ENCODE measurements at regions not wholly inside any gene's neighbourhood (a gene's known extent, or its start where the extent isn't known, plus 50 kb on each side); places are given as distances from the start of the nearest gene placed in this dataset.

- WGBS, 2 experiments = no CpG with 5 or more reads among the region's 1 CpG
- Histone ChIP-seq H3K4me1 (ENCODE audit: control insufficient read depth, insufficient read depth, low read length) (no peaks in the 10 kb centered on the region), H3K9me3 (ENCODE audit: control insufficient read depth, low read length) (no peaks in the 10 kb centered on the region), H3K27ac (ENCODE audit: insufficient read depth, low read depth, low read length, poor library complexity, severe bottlenecking) (no peak overlapping the region), H3K36me3 (ENCODE audit: control insufficient read depth, insufficient read depth, low read length) (no peaks in the 10 kb centered on the region), H3K27me3 (ENCODE audit: control insufficient read depth, insufficient read depth, low read length, poor library complexity, severe bottlenecking) (no peaks in the 10 kb centered on the region), H3K4me3 (ENCODE audit: insufficient read depth, low read depth, low read length) (no peak overlapping the region)
These were observed 101.8 kb upstream of the MAP2 start for GRCh38 chr2:209322041-209322440.

- Histone ChIP-seq H3K9me3 (ENCODE audit: control insufficient read depth, low read length) (no peaks in the 10 kb centered on the region), H3K4me3 (ENCODE audit: insufficient read depth, low read depth, low read length) (no peak overlapping the region), H3K27me3 (ENCODE audit: control insufficient read depth, insufficient read depth, low read length, poor library complexity, severe bottlenecking) (no peaks in the 10 kb centered on the region), H3K4me1 (ENCODE audit: control insufficient read depth, insufficient read depth, low read length) (no peaks in the 10 kb centered on the region), H3K36me3 (ENCODE audit: control insufficient read depth, insufficient read depth, low read length) (no peaks in the 10 kb centered on the region), H3K27ac (ENCODE audit: insufficient read depth, low read depth, low read length, poor library complexity, severe bottlenecking) (no peak overlapping the region)
- 88 to 96% methylated on average over 5 of the region's 5 CpGs for WGBS, 2 experiments
These were observed 100.8 kb upstream of the MAP2 start for GRCh38 chr2:209322905-209323512.

GRCh38 chr2:209323738-209324137 lies 100.1 kb upstream of the MAP2 start:
- 90 to 96% methylated on average over 2 of the region's 2 CpGs for WGBS, 2 experiments
- Histone ChIP-seq H3K9me3 (ENCODE audit: control insufficient read depth, low read length) (no peaks in the 10 kb centered on the region), H3K27me3 (ENCODE audit: control insufficient read depth, insufficient read depth, low read length, poor library complexity, severe bottlenecking) (no peaks in the 10 kb centered on the region), H3K4me3 (ENCODE audit: insufficient read depth, low read depth, low read length) (no peak overlapping the region), H3K27ac (ENCODE audit: insufficient read depth, low read depth, low read length, poor library complexity, severe bottlenecking) (no peak overlapping the region), H3K36me3 (ENCODE audit: control insufficient read depth, insufficient read depth, low read length) (no peaks in the 10 kb centered on the region), H3K4me1 (ENCODE audit: control insufficient read depth, insufficient read depth, low read length) (no peaks in the 10 kb centered on the region)

GRCh38 chr2:209324281-209324680 lies 99.6 kb upstream of the MAP2 start:
- H3K27me3 ChIP-seq (ENCODE audit: control insufficient read depth, insufficient read depth, low read length, poor library complexity, severe bottlenecking) = no peaks in the 10 kb centered on the region
- H3K36me3 ChIP-seq (ENCODE audit: control insufficient read depth, insufficient read depth, low read length) = no peaks in the 10 kb centered on the region
- H3K4me3 ChIP-seq (ENCODE audit: insufficient read depth, low read depth, low read length) = no peak overlapping the region
- no peaks in the 10 kb centered on the region for H3K4me1 ChIP-seq (ENCODE audit: control insufficient read depth, insufficient read depth, low read length)
- no peak overlapping the region for H3K27ac ChIP-seq (ENCODE audit: insufficient read depth, low read depth, low read length, poor library complexity, severe bottlenecking)
- no peaks in the 10 kb centered on the region for H3K9me3 ChIP-seq (ENCODE audit: control insufficient read depth, low read length)

- Histone ChIP-seq H3K4me1 (ENCODE audit: control insufficient read depth, insufficient read depth, low read length) (no peaks in the 10 kb centered on the region), H3K27me3 (ENCODE audit: control insufficient read depth, insufficient read depth, low read length, poor library complexity, severe bottlenecking) (no peaks in the 10 kb centered on the region), H3K27ac (ENCODE audit: insufficient read depth, low read depth, low read length, poor library complexity, severe bottlenecking) (no peak overlapping the region), H3K4me3 (ENCODE audit: insufficient read depth, low read depth, low read length) (no peak overlapping the region), H3K36me3 (ENCODE audit: control insufficient read depth, insufficient read depth, low read length) (no peaks in the 10 kb centered on the region), H3K9me3 (ENCODE audit: control insufficient read depth, low read length) (no peaks in the 10 kb centered on the region)
- whole genome bisulfite sequencing, 2 experiments = 43 to 60% methylated on average over 1 of the region's 1 CpG
These were observed 92.5 kb upstream of the MAP2 start for GRCh38 chr2:209331291-209331844.

- H3K36me3 ChIP-seq (ENCODE audit: control insufficient read depth, insufficient read depth, low read length) = no peaks in the 10 kb centered on the region
- H3K4me3 ChIP-seq (ENCODE audit: insufficient read depth, low read depth, low read length) = no peak overlapping the region
- no peak overlapping the region for H3K27ac ChIP-seq (ENCODE audit: insufficient read depth, low read depth, low read length, poor library complexity, severe bottlenecking)
- H3K27me3 ChIP-seq (ENCODE audit: control insufficient read depth, insufficient read depth, low read length, poor library complexity, severe bottlenecking) = no peaks in the 10 kb centered on the region
- WGBS, 2 experiments = 4 to 15% methylated on average over 6 to 7 of the region's 7 CpGs
- no peaks in the 10 kb centered on the region for H3K9me3 ChIP-seq (ENCODE audit: control insufficient read depth, low read length)
- no peaks in the 10 kb centered on the region for H3K4me1 ChIP-seq (ENCODE audit: control insufficient read depth, insufficient read depth, low read length)
These were observed 89.4 kb upstream of the MAP2 start for GRCh38 chr2:209334188-209335017.

- 92 to 94% methylated on average over 2 of the region's 2 CpGs for WGBS, 2 experiments
- H3K4me3 ChIP-seq (ENCODE audit: insufficient read depth, low read depth, low read length) = no peak overlapping the region
- no peak overlapping the region for H3K27ac ChIP-seq (ENCODE audit: insufficient read depth, low read depth, low read length, poor library complexity, severe bottlenecking)
- no peaks in the 10 kb centered on the region for H3K9me3 ChIP-seq (ENCODE audit: control insufficient read depth, low read length)
- no peaks in the 10 kb centered on the region for H3K4me1 ChIP-seq (ENCODE audit: control insufficient read depth, insufficient read depth, low read length)
- no peaks in the 10 kb centered on the region for H3K27me3 ChIP-seq (ENCODE audit: control insufficient read depth, insufficient read depth, low read length, poor library complexity, severe bottlenecking)
- H3K36me3 ChIP-seq (ENCODE audit: control insufficient read depth, insufficient read depth, low read length) = no peaks in the 10 kb centered on the region
These were observed 83.3 kb upstream of the MAP2 start for GRCh38 chr2:209340522-209340921.

GRCh38 chr2:209344349-209344748 lies 79.5 kb upstream of the MAP2 start:
- Histone ChIP-seq H3K4me3 (ENCODE audit: insufficient read depth, low read depth, low read length) (no peak overlapping the region), H3K36me3 (ENCODE audit: control insufficient read depth, insufficient read depth, low read length) (no peaks in the 10 kb centered on the region), H3K27ac (ENCODE audit: insufficient read depth, low read depth, low read length, poor library complexity, severe bottlenecking) (no peak overlapping the region), H3K4me1 (ENCODE audit: control insufficient read depth, insufficient read depth, low read length) (no peaks in the 10 kb centered on the region), H3K9me3 (ENCODE audit: control insufficient read depth, low read length) (no peaks in the 10 kb centered on the region), H3K27me3 (ENCODE audit: control insufficient read depth, insufficient read depth, low read length, poor library complexity, severe bottlenecking) (no peaks in the 10 kb centered on the region)
- WGBS, 2 experiments = 90 to 91% methylated on average over 3 of the region's 3 CpGs

- Histone ChIP-seq H3K36me3 (ENCODE audit: control insufficient read depth, insufficient read depth, low read length) (no peaks in the 10 kb centered on the region), H3K9me3 (ENCODE audit: control insufficient read depth, low read length) (no peaks in the 10 kb centered on the region), H3K27me3 (ENCODE audit: control insufficient read depth, insufficient read depth, low read length, poor library complexity, severe bottlenecking) (no peaks in the 10 kb centered on the region), H3K27ac (ENCODE audit: insufficient read depth, low read depth, low read length, poor library complexity, severe bottlenecking) (no peak overlapping the region), H3K4me1 (ENCODE audit: control insufficient read depth, insufficient read depth, low read length) (no peaks in the 10 kb centered on the region), H3K4me3 (ENCODE audit: insufficient read depth, low read depth, low read length) (no peak overlapping the region)
- WGBS, 2 experiments = 53 to 57% methylated on average over 4 to 5 of the region's 6 CpGs
These were observed 75.4 kb upstream of the MAP2 start for GRCh38 chr2:209348433-209348832.

- Histone ChIP-seq H3K36me3 (ENCODE audit: control insufficient read depth, insufficient read depth, low read length) (no peaks in the 10 kb centered on the region), H3K27me3 (ENCODE audit: control insufficient read depth, insufficient read depth, low read length, poor library complexity, severe bottlenecking) (no peaks in the 10 kb centered on the region), H3K4me1 (ENCODE audit: control insufficient read depth, insufficient read depth, low read length) (no peaks in the 10 kb centered on the region), H3K27ac (ENCODE audit: insufficient read depth, low read depth, low read length, poor library complexity, severe bottlenecking) (no peak overlapping the region), H3K4me3 (ENCODE audit: insufficient read depth, low read depth, low read length) (no peak overlapping the region), H3K9me3 (ENCODE audit: control insufficient read depth, low read length) (no peaks in the 10 kb centered on the region)
- 88 to 93% methylated on average over 2 of the region's 3 CpGs for WGBS, 2 experiments
These were observed 72.2 kb upstream of the MAP2 start for GRCh38 chr2:209351636-209352035.
